IMR-90 (cell line): ENCODE measurements at regions not wholly inside any gene's neighbourhood (a gene's known extent, or its start where the extent isn't known, plus 50 kb on each side); places are given as distances from the start of the nearest gene placed in this dataset.

Experiments
- ATAC-seq: fragments of 200-7000 bp; cut with Tn5 transposase; 2 replicates; pipeline ENCODE4 v1.9.1; 2020; ENCODE audit warnings: low read depth, mild to moderate bottlenecking, moderate library complexity
- BruUV-seq: library from RNA; stranded (reverse); fragments of 400-500 nt; replicated peaks from 2 replicates; lab custom pipeline; 2021; lab: Mats Ljungman, UMichigan
- CTCF ChIA-PET: fragments of 300-600 bp; formaldehyde crosslinking; extraction: SDS; loops from one replicate; lab custom pipeline; 2021; ENCODE audit warnings: antibody characterized with exemption; lab: Yijun Ruan, JAX
- POLR2A ChIA-PET: fragments of 300-600 bp; sonication (Branson Sonifier 250); formaldehyde crosslinking; loops from one replicate; lab custom pipeline; 2022; ENCODE audit warnings: antibody characterized with exemption; ENCODE audit not compliant: unreplicated experiment; lab: Charles Lee
- DNase-seq: peaks from one replicate; pipeline ENCODE4 v3.0.0; 2013
- H2AFZ ChIP-seq: replicated peaks from 2 replicates; pipeline ENCODE3; 2013; ENCODE audit warnings: low read length, mild to moderate bottlenecking; ENCODE audit not compliant: poor library complexity
- H2AK5ac ChIP-seq: 2 replicates; pipeline ENCODE4 v1.6.1; 2013; ENCODE audit warnings: low read depth, low read length, inconsistent platforms
- H2AK9ac ChIP-seq: replicated peaks from 2 replicates; pipeline ENCODE3; 2013; ENCODE audit warnings: mild to moderate bottlenecking, low read depth, low read length, moderate library complexity; ENCODE audit not compliant: poor library complexity
- H2BK120ac ChIP-seq: 2 replicates; pipeline ENCODE4 v1.6.1; 2013; ENCODE audit warnings: low read depth, low read length, inconsistent platforms
- H2BK15ac ChIP-seq: 3 replicates; pipeline ENCODE4 v1.6.1; 2013; ENCODE audit warnings: low read depth, low read length, inconsistent platforms
- H2BK20ac ChIP-seq: 2 replicates; pipeline ENCODE4 v1.6.1; 2013; ENCODE audit warnings: low read depth, mild to moderate bottlenecking, inconsistent platforms, low read length, moderate library complexity
- H2BK5ac ChIP-seq: 2 replicates; pipeline ENCODE4 v1.6.1; 2013; ENCODE audit warnings: mild to moderate bottlenecking, low read depth, low read length, inconsistent platforms; ENCODE audit not compliant: poor library complexity, severe bottlenecking
- H3K14ac ChIP-seq: replicated peaks from 2 replicates; pipeline ENCODE4 v1.6.1; 2013; ENCODE audit warnings: low read depth, low read length, inconsistent platforms
- H3K18ac ChIP-seq: 2 replicates; pipeline ENCODE4 v1.6.1; 2013; ENCODE audit warnings: low read depth, low read length, control low read depth
- H3K23ac ChIP-seq: 2 replicates; pipeline ENCODE4 v1.6.1; 2013; ENCODE audit warnings: low read depth, low read length, inconsistent platforms
- H3K27ac ChIP-seq: 2 replicates; pipeline ENCODE4 v1.5.1; 2013; ENCODE audit warnings: mild to moderate bottlenecking, control low read depth, low read length; ENCODE audit not compliant: insufficient read depth
- H3K27me3 ChIP-seq: 2 replicates; pipeline ENCODE4 v1.6.1; 2013; ENCODE audit warnings: low read length; ENCODE audit not compliant: control insufficient read depth, insufficient read depth
- H3K36me3 ChIP-seq: 2 replicates; pipeline ENCODE4 v1.6.1; 2013; ENCODE audit warnings: low read length, mixed read lengths; ENCODE audit not compliant: control insufficient read depth, insufficient read depth
- H3K4ac ChIP-seq: 2 replicates; pipeline ENCODE4 v1.6.1; 2013; ENCODE audit warnings: low read depth, low read length, inconsistent platforms
- H3K4me1 ChIP-seq: 2 replicates; pipeline ENCODE4 v1.6.1; 2013; ENCODE audit warnings: low read length, mixed read lengths; ENCODE audit not compliant: control insufficient read depth, insufficient read depth
- H3K4me2 ChIP-seq: 2 replicates; pipeline ENCODE4 v1.6.1; 2013; ENCODE audit warnings: low read depth, mild to moderate bottlenecking, control low read depth, low read length, moderate library complexity
- H3K4me3 ChIP-seq: 2 replicates; pipeline ENCODE4 v1.5.1; 2013; ENCODE audit warnings: low read depth, mild to moderate bottlenecking, control low read depth, low read length, moderate library complexity; ENCODE audit not compliant: insufficient read depth
- H3K56ac ChIP-seq: 2 replicates; pipeline ENCODE4 v1.6.1; 2013; ENCODE audit warnings: low read length, inconsistent platforms; ENCODE audit not compliant: insufficient read depth; ENCODE audit errors: extremely low read depth
- H3K79me1 ChIP-seq, 2 experiments: 2 replicates each; pipeline ENCODE4 v1.6.1; 2013; ENCODE audit warnings: low read length in 2 of 2, inconsistent platforms in 1 of 2, low read depth in 1 of 2
- H3K9ac ChIP-seq: 2 replicates; pipeline ENCODE4 v1.6.1; 2013; ENCODE audit warnings: low read depth, low read length, control low read depth
- H3K9me1 ChIP-seq: 2 replicates; pipeline ENCODE4 v1.6.1; 2013; ENCODE audit warnings: low read length, inconsistent platforms; ENCODE audit not compliant: insufficient read depth
- H3K9me3 ChIP-seq: 2 replicates; pipeline ENCODE4 v1.6.1; 2013; ENCODE audit warnings: low read length; ENCODE audit not compliant: control insufficient read depth, insufficient read depth
- H4K20me1 ChIP-seq: 2 replicates; pipeline ENCODE4 v1.6.1; 2013; ENCODE audit warnings: low read length, inconsistent platforms; ENCODE audit not compliant: insufficient read depth
- H4K5ac ChIP-seq: 2 replicates; pipeline ENCODE4 v1.6.1; 2013; ENCODE audit warnings: mild to moderate bottlenecking, low read depth, low read length, control low read depth
- H4K8ac ChIP-seq, 2 experiments: 2 replicates each; pipeline ENCODE4 v1.6.1; 2013; ENCODE audit warnings: low read depth in 2 of 2, low read length in 2 of 2, control low read depth in 1 of 2, inconsistent platforms in 1 of 2
- H4K91ac ChIP-seq: 2 replicates; pipeline ENCODE4 v1.6.1; 2013; ENCODE audit warnings: low read depth, low read length, inconsistent platforms; ENCODE audit not compliant: insufficient read depth
- CEBPB ChIP-seq: IDR thresholded peaks from 2 replicates; pipeline ENCODE4 v1.6.1; 2012; ENCODE audit warnings: low read depth, low read length, improper control_type of control experiment
- CHD1 ChIP-seq: IDR thresholded peaks from 2 replicates; pipeline ENCODE4 v1.6.1; 2012; ENCODE audit warnings: low read depth, low read length, improper control_type of control experiment
- FOS ChIP-seq: fragments of 150-350 bp; IDR thresholded peaks from 2 replicates; pipeline ENCODE4 v1.6.1; 2016; ENCODE audit warnings: low read depth, low read length
- MAFK ChIP-seq: IDR thresholded peaks from 2 replicates; pipeline ENCODE4 v1.6.1; 2012; ENCODE audit warnings: low read depth, low read length, improper control_type of control experiment
- MAZ ChIP-seq: IDR thresholded peaks from 2 replicates; pipeline ENCODE4 v1.6.1; 2012; ENCODE audit warnings: low read depth, mild to moderate bottlenecking, low read length, improper control_type of control experiment, moderate library complexity, borderline replicate concordance
- MXI1 ChIP-seq: IDR thresholded peaks from 2 replicates; pipeline ENCODE4 v1.6.1; 2012; ENCODE audit warnings: low read depth, mild to moderate bottlenecking, low read length, moderate library complexity, borderline replicate concordance
- NFE2L2 ChIP-seq: fragments of 150-350 bp; IDR thresholded peaks from 2 replicates; pipeline ENCODE4 v1.6.1; 2016; ENCODE audit warnings: low read depth, mild to moderate bottlenecking, low read length
- POLR2A ChIP-seq: IDR thresholded peaks from 2 replicates; pipeline ENCODE4 v1.6.1; 2012; ENCODE audit warnings: mild to moderate bottlenecking, low read depth, low read length
- RAD21 ChIP-seq: IDR thresholded peaks from 2 replicates; pipeline ENCODE4 v1.6.1; 2012; ENCODE audit warnings: low read length, improper control_type of control experiment
- SMC3 ChIP-seq: fragments of 150-350 bp; IDR thresholded peaks from 2 replicates; pipeline ENCODE4 v1.6.1; 2016; ENCODE audit warnings: low read depth, mild to moderate bottlenecking, antibody characterized with exemption, low read length, moderate library complexity
- WGBS, 2 experiments: methylation state at CpG; one replicate each; pipeline versions ENCODE4 v1.1.5 to v1.1.7; 2013; ENCODE audit warnings: missing lambda C conversion rate in 2 of 2; ENCODE audit not compliant: insufficient read length in 1 of 2; ENCODE audit errors: extremely low coverage in 2 of 2; 5-methylcytosine and 5-hydroxymethylcytosine counted together
- dilution Hi-C: fragments of 300-500 bp; cut with HindIII; formaldehyde crosslinking; loops from one replicate; pipeline ENCODE4 v1.14.3; 2018; ENCODE audit warnings: low sequenced_read_pairs; ENCODE audit not compliant: unreplicated experiment
- in situ Hi-C: fragments of 300-500 bp; cut with MboI; formaldehyde crosslinking; loops from 3 replicates; pipeline ENCODE4 v1.14.3; 2019; ENCODE audit warnings: low sequenced_read_pairs, inconsistent platforms, mixed read lengths
- intact Hi-C: fragments of 100-400 bp; cut with micrococcal nuclease; formaldehyde crosslinking; loops from 2 replicates; pipeline ENCODE4 v1.10.0; 2022
- TF ChIP-seq, protein P1 (sequence below): fragments of 150-350 bp; IDR thresholded peaks from 2 replicates; pipeline ENCODE4 v1.6.1; 2017; ENCODE audit warnings: mild to moderate bottlenecking, antibody characterized with exemption, low read length, low read depth

DNA sequence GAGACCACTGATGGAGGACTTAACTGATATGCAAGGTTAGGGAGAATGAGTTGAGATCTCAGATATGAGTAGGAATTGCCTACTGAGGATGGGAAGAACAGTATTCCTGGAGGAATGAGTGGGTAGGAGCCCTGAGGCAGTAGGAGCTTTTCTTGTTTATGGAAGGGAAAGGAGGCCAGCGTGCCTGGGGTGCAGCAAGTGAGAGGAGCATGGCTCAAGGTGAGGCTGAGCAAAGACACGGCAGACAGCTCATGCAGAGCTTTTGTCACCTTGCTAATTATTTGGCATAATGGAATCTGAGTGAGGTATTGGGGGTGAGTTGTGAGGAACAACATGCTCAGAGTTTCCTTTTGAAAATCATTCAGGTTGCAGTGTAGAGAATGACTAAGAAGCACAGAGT, 65.3 kb upstream of the IBSP start:
- no peak overlapping the region for H3K18ac ChIP-seq
- ChIA-PET POLR2A (no interaction called here), CTCF (no interaction called here)
- in situ Hi-C loops, result no loop called here
- intact Hi-C loops, result loop anchor here (10.0 kb wide), 1 partner anchor 1319 kb away; no protein-coding TSS in a partner anchor
- no peak overlapping the region for H3K23ac ChIP-seq
- TF ChIP-seq MXI1 (no peak), MAFK (no peak), MAZ (no peak), POLR2A (no peak), FOS (no peak), CHD1 (no peak), SMC3 (no peak), CEBPB (no peak), NFE2L2 (no peak), RAD21 (no peak)
- TF ChIP-seq, protein P1, sequence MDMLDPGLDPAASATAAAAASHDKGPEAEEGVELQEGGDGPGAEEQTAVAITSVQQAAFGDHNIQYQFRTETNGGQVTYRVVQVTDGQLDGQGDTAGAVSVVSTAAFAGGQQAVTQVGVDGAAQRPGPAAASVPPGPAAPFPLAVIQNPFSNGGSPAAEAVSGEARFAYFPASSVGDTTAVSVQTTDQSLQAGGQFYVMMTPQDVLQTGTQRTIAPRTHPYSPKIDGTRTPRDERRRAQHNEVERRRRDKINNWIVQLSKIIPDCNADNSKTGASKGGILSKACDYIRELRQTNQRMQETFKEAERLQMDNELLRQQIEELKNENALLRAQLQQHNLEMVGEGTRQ, result no peak
- H2BK5ac ChIP-seq, result no peak overlapping the region
- no peak overlapping the region for H3K4me3 ChIP-seq
- no peak overlapping the region for H2AFZ ChIP-seq
- H3K4me1 ChIP-seq, result no peaks in the 10 kb centered on the region
- no peaks in the 10 kb centered on the region for H3K27me3 ChIP-seq
- no peak overlapping the region for H3K9ac ChIP-seq
- BruUV-seq, result no TSS peak
- H3K27ac ChIP-seq, result no peak overlapping the region
- H3K4ac ChIP-seq, result no peak overlapping the region
- H2AK5ac ChIP-seq, result no peak overlapping the region
- no peak overlapping the region for H3K14ac ChIP-seq
- no peak overlapping the region for H2BK15ac ChIP-seq
- no peaks in the 10 kb centered on the region for H3K36me3 ChIP-seq
- no peaks in the 10 kb centered on the region for H4K20me1 ChIP-seq
- H3K79me1 ChIP-seq, result no peaks in the 10 kb centered on the region
- no peak overlapping the region for H4K5ac ChIP-seq
- no peak for ATAC-seq
- H3K56ac ChIP-seq, result no peak overlapping the region; the same call in 1 of the 2 replicates
- no peaks in the 10 kb centered on the region for H3K9me1 ChIP-seq
- no peak overlapping the region for H2BK120ac ChIP-seq
- no peak overlapping the region for H4K91ac ChIP-seq
- no peak for DNase-seq
- dilution Hi-C loops, result no loop called here
- no peaks in the 10 kb centered on the region for H3K9me3 ChIP-seq
- no peak overlapping the region for H3K4me2 ChIP-seq
- no peak overlapping the region for H2BK20ac ChIP-seq
- no peak overlapping the region for H4K8ac ChIP-seq
- WGBS, 2 experiments, result 29% methylated on average over 2 of the region's 2 CpGs; no CpG with 5 or more reads in 1 of the 2 experiments
- no peak overlapping the region for H2AK9ac ChIP-seq
